Effector memory CD4-positive, alpha-beta T cell (primary cell): ENCODE measurements at regions not wholly inside any gene's neighbourhood (a gene's known extent, or its start where the extent isn't known, plus 50 kb on each side); places are given as distances from the start of the nearest gene placed in this dataset.

ENCODE experiments used
- DNase-seq, 3 donors: peaks; one replicate each; pipeline ENCODE4 v3.0.0-alpha.2; 2020
- H3K27ac ChIP-seq: 2 replicates; pipeline ENCODE4 v1.7.0; 2013; ENCODE audit warnings: mild to moderate bottlenecking, low read length, moderate library complexity; ENCODE audit not compliant: insufficient read depth, poor library complexity, severe bottlenecking
- H3K27me3 ChIP-seq: replicated peaks from 2 replicates; pipeline ENCODE4 v1.7.0; 2013; ENCODE audit warnings: mild to moderate bottlenecking, low read length; ENCODE audit not compliant: insufficient read depth, control insufficient read depth, poor library complexity, severe bottlenecking
- H3K36me3 ChIP-seq: 2 replicates; pipeline ENCODE4 v1.7.0; 2013; ENCODE audit warnings: mild to moderate bottlenecking, low read length, moderate library complexity; ENCODE audit not compliant: control insufficient read depth, insufficient read depth
- H3K4me1 ChIP-seq: 2 replicates; pipeline ENCODE4 v1.7.0; 2013; ENCODE audit warnings: low read length, mild to moderate bottlenecking; ENCODE audit not compliant: control insufficient read depth, insufficient read depth, poor library complexity, severe bottlenecking
- H3K4me3 ChIP-seq: 2 replicates; pipeline ENCODE4 v1.7.0; 2013; ENCODE audit warnings: low read length, low read depth, mild to moderate bottlenecking; ENCODE audit not compliant: insufficient read depth, poor library complexity, severe bottlenecking
- H3K9me3 ChIP-seq: 2 replicates; pipeline ENCODE4 v1.7.0; 2013; ENCODE audit warnings: mild to moderate bottlenecking, low read length, moderate library complexity; ENCODE audit not compliant: control insufficient read depth

- no peaks in the 10 kb centered on the region for H3K36me3 ChIP-seq
- DNase-seq: no peak
- no peaks in the 10 kb centered on the region for H3K4me1 ChIP-seq
- no peak overlapping the region for H3K4me3 ChIP-seq
- no peak overlapping the region for H3K27ac ChIP-seq
- H3K9me3 ChIP-seq: no peaks in the 10 kb centered on the region
- H3K27me3 ChIP-seq: no peaks in the 10 kb centered on the region
These were observed 387.2 kb upstream of the CWC22 start for GRCh38 chr2:180394305-180394704.

- Histone ChIP-seq H3K36me3 (no peaks in the 10 kb centered on the region), H3K9me3 (no peaks in the 10 kb centered on the region), H3K27me3 (no peaks in the 10 kb centered on the region), H3K4me1 (no peaks in the 10 kb centered on the region), H3K4me3 (no peak overlapping the region), H3K27ac (no peak overlapping the region)
- no peak for DNase-seq
These were observed 378.6 kb upstream of the CWC22 start for GRCh38 chr2:180385601-180386201.

DNA sequence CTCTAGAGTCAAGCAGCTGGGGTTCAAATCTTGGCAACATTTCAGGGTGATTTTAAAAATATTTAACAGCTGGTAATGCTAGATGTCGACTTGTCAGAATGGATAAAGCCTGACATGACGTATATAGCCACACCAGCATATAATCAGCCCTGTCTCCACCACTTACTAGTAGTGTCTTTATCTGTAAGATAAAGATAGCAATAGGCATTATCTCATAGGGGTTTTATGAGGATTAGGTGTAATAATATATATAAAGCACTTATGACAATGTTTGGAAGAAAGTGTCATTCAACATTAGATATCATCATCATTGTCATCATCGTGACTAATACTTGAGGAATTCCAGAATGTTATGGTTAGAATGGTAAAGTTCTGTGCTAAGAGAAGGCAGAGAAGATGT, 369.0 kb upstream of the CWC22 start:
- DNase-seq: no peak
- Histone ChIP-seq H3K27me3 (no peaks in the 10 kb centered on the region), H3K4me3 (no peak overlapping the region), H3K36me3 (no peaks in the 10 kb centered on the region), H3K27ac (no peak overlapping the region), H3K4me1 (no peaks in the 10 kb centered on the region), H3K9me3 (no peaks in the 10 kb centered on the region)

GRCh38 chr2:180374502-180375281, 367.6 kb upstream of the CWC22 start:
- no peaks in the 10 kb centered on the region for H3K27me3 ChIP-seq
- no peaks in the 10 kb centered on the region for H3K4me1 ChIP-seq
- no peak overlapping the region for H3K27ac ChIP-seq
- no peak for DNase-seq
- no peaks in the 10 kb centered on the region for H3K36me3 ChIP-seq
- H3K4me3 ChIP-seq: no peak overlapping the region
- no peaks in the 10 kb centered on the region for H3K9me3 ChIP-seq

DNA sequence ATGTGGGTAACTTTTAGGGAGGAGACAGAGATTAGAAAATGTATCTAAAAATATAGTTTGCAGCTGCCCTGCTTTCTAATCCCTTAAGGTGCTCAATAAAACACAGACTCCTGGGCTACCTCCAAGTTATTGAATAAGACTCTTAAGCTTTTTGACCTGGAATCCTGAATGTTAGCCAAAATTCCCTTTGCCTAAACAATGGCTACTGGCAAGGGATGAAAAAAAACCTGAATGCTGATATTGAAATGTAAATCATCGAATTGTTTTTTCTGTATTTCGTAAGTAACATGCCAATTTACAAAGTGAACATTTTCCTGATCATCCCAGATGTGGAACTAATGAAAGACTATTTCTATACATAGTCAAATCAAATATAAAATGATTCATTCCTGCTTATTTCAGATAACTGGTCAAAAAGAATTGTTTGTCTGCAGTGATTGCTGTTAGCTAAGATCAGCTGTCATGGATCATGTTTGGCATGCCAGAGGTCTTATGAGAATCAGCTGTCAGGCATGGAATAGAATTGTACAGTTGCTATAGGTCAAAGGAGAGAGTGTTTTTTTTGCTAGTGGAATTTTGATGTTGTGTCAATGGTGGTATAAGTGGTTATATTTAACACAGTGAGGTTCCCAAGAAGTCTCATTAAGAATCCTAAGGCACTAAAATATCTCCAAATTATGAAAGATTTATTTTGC, 363.6 kb upstream of the CWC22 start:
- Histone ChIP-seq H3K27me3 (no peaks in the 10 kb centered on the region), H3K9me3 (no peaks in the 10 kb centered on the region), H3K27ac (no peak overlapping the region), H3K4me1 (no peaks in the 10 kb centered on the region), H3K4me3 (no peak overlapping the region), H3K36me3 (no peaks in the 10 kb centered on the region)
- DNase-seq: no peak

- Histone ChIP-seq H3K9me3 (no peaks in the 10 kb centered on the region), H3K4me3 (no peak overlapping the region), H3K27me3 (no peaks in the 10 kb centered on the region), H3K36me3 (no peaks in the 10 kb centered on the region), H3K27ac (no peak overlapping the region), H3K4me1 (no peaks in the 10 kb centered on the region)
- DNase-seq: no peak
These were observed 361.8 kb upstream of the CWC22 start for GRCh38 chr2:180368881-180369280.

GRCh38 chr2:180367815-180368214, 360.7 kb upstream of the CWC22 start:
- DNase-seq: no peak
- Histone ChIP-seq H3K9me3 (no peaks in the 10 kb centered on the region), H3K36me3 (no peaks in the 10 kb centered on the region), H3K4me3 (no peak overlapping the region), H3K27me3 (no peaks in the 10 kb centered on the region), H3K4me1 (no peaks in the 10 kb centered on the region), H3K27ac (no peak overlapping the region)

- Histone ChIP-seq H3K27me3 (no peaks in the 10 kb centered on the region), H3K4me3 (no peak overlapping the region), H3K27ac (no peak overlapping the region), H3K9me3 (no peaks in the 10 kb centered on the region), H3K36me3 (no peaks in the 10 kb centered on the region), H3K4me1 (no peaks in the 10 kb centered on the region)
- no peak for DNase-seq
These were observed 359.4 kb upstream of the CWC22 start for GRCh38 chr2:180366481-180366880.

DNA sequence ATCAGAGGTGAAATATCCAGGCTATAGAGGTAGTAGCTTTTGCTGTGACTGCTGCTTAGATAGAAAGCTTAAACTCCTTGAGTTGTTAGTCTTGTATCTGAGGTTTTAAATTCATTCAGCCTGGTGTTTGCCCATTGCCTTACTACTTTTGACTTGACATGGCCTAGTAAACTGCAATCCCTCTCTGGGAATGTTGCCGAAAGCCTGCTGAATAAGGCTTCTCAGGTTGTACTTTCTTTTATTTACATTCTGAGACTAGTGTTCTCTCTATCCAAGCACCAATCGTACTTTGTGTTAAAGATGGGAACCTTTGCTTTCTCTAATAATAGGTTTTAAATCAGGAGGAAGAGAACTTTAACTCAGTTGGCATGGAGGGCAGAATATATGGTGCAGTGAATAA, 357.6 kb upstream of the CWC22 start:
- Histone ChIP-seq H3K27ac (no peak overlapping the region), H3K9me3 (no peaks in the 10 kb centered on the region), H3K4me3 (no peak overlapping the region), H3K36me3 (no peaks in the 10 kb centered on the region), H3K4me1 (no peaks in the 10 kb centered on the region), H3K27me3 (no peaks in the 10 kb centered on the region)
- DNase-seq: no peak

DNA sequence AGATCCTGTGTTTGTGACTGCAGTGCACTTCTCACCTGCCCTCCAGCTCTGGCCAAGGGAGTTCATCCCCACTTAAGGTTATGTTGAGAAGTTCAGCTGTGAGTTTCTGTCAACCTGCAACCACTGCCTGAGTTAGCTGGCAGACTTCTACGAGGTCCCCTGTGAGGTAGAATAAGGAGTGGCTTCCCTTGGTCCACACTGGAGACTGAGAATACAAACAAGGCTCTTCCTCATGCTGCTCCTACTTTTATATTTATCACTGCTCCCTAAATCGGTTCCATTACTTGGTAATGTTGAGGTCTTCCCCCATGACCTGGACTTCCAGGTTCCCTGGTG, 353.2 kb upstream of the CWC22 start:
- no peaks in the 10 kb centered on the region for H3K36me3 ChIP-seq
- no peak overlapping the region for H3K4me3 ChIP-seq
- H3K27ac ChIP-seq: no peak overlapping the region
- H3K27me3 ChIP-seq: no peaks in the 10 kb centered on the region
- no peaks in the 10 kb centered on the region for H3K4me1 ChIP-seq
- no peaks in the 10 kb centered on the region for H3K9me3 ChIP-seq
- DNase-seq: no peak
